GM10248 (cell line): ENCODE measurements at regions not wholly inside any gene's neighbourhood (a gene's known extent, or its start where the extent isn't known, plus 50 kb on each side); places are given as distances from the start of the nearest gene placed in this dataset.

Experiments used
- CTCF ChIA-PET: fragments of 300-600 bp; sonication (Branson Sonifier 250); formaldehyde crosslinking; extraction: SDS; loops from one replicate; lab custom pipeline; 2021; ENCODE audit warnings: antibody characterized with exemption; lab: Yijun Ruan, JAX
- POLR2A ChIA-PET: fragments of 350-650 bp; sonication (Branson Sonifier 250); formaldehyde crosslinking; extraction: SDS; loops from one replicate; lab custom pipeline; 2020; ENCODE audit warnings: antibody characterized with exemption; lab: Yijun Ruan, JAX
- DNase-seq: peaks from one replicate; pipeline ENCODE4 v3.0.0; 2012; ENCODE audit errors: extremely low spot score
- CTCF ChIP-seq: IDR thresholded peaks from 2 replicates; pipeline ENCODE4 v1.5.1; 2012; ENCODE audit warnings: mild to moderate bottlenecking, low read depth; ENCODE audit errors: extremely low read depth, missing control alignments, control extremely low read depth

- no peak for TF ChIP-seq CTCF
- DNase-seq = no peak
- CTCF ChIA-PET = interaction anchor here (0.8 to 1.2 kb wide), 2 partner anchors 9 to 26 kb away, joined by 3 to 5 read pairs; no protein-coding TSS in a partner anchor
- POLR2A ChIA-PET = no interaction called here
Measured at GRCh38 chr7:116348346-116348745, 138.0 kb downstream of the TES start.

- ChIA-PET POLR2A (no interaction called here), CTCF (no interaction called here)
- DNase-seq = no peak
- no peak for TF ChIP-seq CTCF
Measured at GRCh38 chr7:116351966-116352365, 141.6 kb downstream of the TES start.

GRCh38 chr7:116353647-116354046 is 143.3 kb downstream of the TES start:
- TF ChIP-seq CTCF = no peak
- CTCF ChIA-PET = interaction anchor here (1.3 kb wide), 1 partner anchor 14 kb away, joined by 4 read pairs; no protein-coding TSS in a partner anchor
- no peak for DNase-seq
- POLR2A ChIA-PET = no interaction called here

- DNase-seq = no peak
- POLR2A ChIA-PET = no interaction called here
- CTCF ChIA-PET = interaction anchor here (1.3 kb wide), 1 partner anchor 13 kb away, joined by 4 read pairs; no protein-coding TSS in a partner anchor
- TF ChIP-seq CTCF = no peak
Measured at GRCh38 chr7:116354171-116354545, 143.8 kb downstream of the TES start.

- DNase-seq = no peak
- no peak for TF ChIP-seq CTCF
- ChIA-PET CTCF (interaction anchor here (1.3 kb wide), 1 partner anchor 13 kb away, joined by 4 read pairs; no protein-coding TSS in a partner anchor), POLR2A (no interaction called here)
Measured at GRCh38 chr7:116354546-116355423, 144.4 kb downstream of the TES start.

- POLR2A ChIA-PET = no interaction called here
- DNase-seq = no peak
- CTCF ChIA-PET = no interaction called here
- no peak for TF ChIP-seq CTCF
Measured at GRCh38 chr7:116355424-116355765, 144.1 kb upstream of the CAV2 start.
